ENCODE measurements at regions not wholly inside any gene's neighbourhood (a gene's known extent, or its start where the extent isn't known, plus 50 kb on each side); places are given as distances from the start of the nearest gene placed in this dataset.

GRCh38 chr13:65966991-65967451 lies 1263.1 kb downstream of the PCDH9 start:
- intact Hi-C loops (cut with DNase I): no loop called here
- no peaks in the 10 kb centered on the region for H3K9me3 ChIP-seq
- H3K36me3 ChIP-seq (ENCODE audit: insufficient read depth in 1 of 2, low read depth in 1 of 2): no peaks in the 10 kb centered on the region
- H3K4me3 ChIP-seq: no peak overlapping the region
- no peak for DNase-seq
- WGBS, 3 donors: 59 to 76% (median 72%) methylated on average over 3 of the region's 3 CpGs
- H3K27ac ChIP-seq: no peak overlapping the region
- TF ChIP-seq CTCF (IDR thresholded peaks at IDR 0.05): no peak
- H3K27me3 ChIP-seq (ENCODE audit: insufficient read depth in 3 of 3, low read length in 2 of 3): no peaks in the 10 kb centered on the region
- ATAC-seq: no peak
- H3K4me1 ChIP-seq: no peaks in the 10 kb centered on the region

- no peak for ATAC-seq
- no peak overlapping the region for H3K4me3 ChIP-seq
- H3K4me1 ChIP-seq: no peaks in the 10 kb centered on the region
- TF ChIP-seq CTCF (IDR thresholded peaks at IDR 0.05): no peak
- no peaks in the 10 kb centered on the region for H3K27me3 ChIP-seq (ENCODE audit: insufficient read depth in 3 of 3, low read length in 2 of 3)
- H3K36me3 ChIP-seq (ENCODE audit: insufficient read depth in 1 of 2, low read depth in 1 of 2): no peaks in the 10 kb centered on the region
- intact Hi-C loops (cut with DNase I): no loop called here
- H3K9me3 ChIP-seq: no peaks in the 10 kb centered on the region
- 65 to 73% (median 66%) methylated on average over 2 of the region's 2 CpGs for WGBS, 3 donors
- no peak overlapping the region for H3K27ac ChIP-seq
- no peak for DNase-seq
Observed at GRCh38 chr13:65965501-65965900, 1264.6 kb downstream of the PCDH9 start.

GRCh38 chr13:65964672-65965071 lies 1265.5 kb downstream of the PCDH9 start:
- intact Hi-C loops (cut with DNase I): no loop called here
- WGBS, 3 donors: 85 to 89% (median 89%) methylated on average over 1 of the region's 1 CpG
- no peak for ATAC-seq

GRCh38 chr13:65959305-65959704 lies 1270.8 kb downstream of the PCDH9 start:
- no peak for TF ChIP-seq CTCF (IDR thresholded peaks at IDR 0.05)
- DNase-seq (no peak), ATAC-seq (no peak)
- Histone ChIP-seq H3K4me1 (no peaks in the 10 kb centered on the region), H3K27ac (no peak overlapping the region), H3K36me3 (ENCODE audit: insufficient read depth in 1 of 2, low read depth in 1 of 2) (no peaks in the 10 kb centered on the region), H3K4me3 (no peak overlapping the region), H3K27me3 (ENCODE audit: insufficient read depth in 3 of 3, low read length in 2 of 3) (no peaks in the 10 kb centered on the region), H3K9me3 (peaks cover 7% of the 10 kb centered on the region)
- intact Hi-C loops (cut with DNase I): no loop called here
- WGBS, 3 donors: 86 to 94% (median 93%) methylated on average over 2 of the region's 2 CpGs

More at GRCh38 chr13:65964672-65965071, 1265.5 kb downstream of the PCDH9 start:
- H3K4me1 ChIP-seq: no peaks in the 10 kb centered on the region
- H3K9me3 ChIP-seq: no peaks in the 10 kb centered on the region
- no peak for TF ChIP-seq CTCF (IDR thresholded peaks at IDR 0.05)
- H3K27me3 ChIP-seq (ENCODE audit: insufficient read depth in 3 of 3, low read length in 2 of 3): no peaks in the 10 kb centered on the region
- DNase-seq: no peak
- H3K36me3 ChIP-seq (ENCODE audit: insufficient read depth in 1 of 2, low read depth in 1 of 2): no peaks in the 10 kb centered on the region
- no peak overlapping the region for H3K4me3 ChIP-seq
- H3K27ac ChIP-seq: no peak overlapping the region

- Histone ChIP-seq H3K27me3 (ENCODE audit: insufficient read depth in 3 of 3, low read length in 2 of 3) (no peaks in the 10 kb centered on the region), H3K9me3 (no peaks in the 10 kb centered on the region), H3K4me3 (no peak overlapping the region), H3K4me1 (no peaks in the 10 kb centered on the region), H3K36me3 (ENCODE audit: insufficient read depth in 1 of 2, low read depth in 1 of 2) (no peaks in the 10 kb centered on the region), H3K27ac (no peak overlapping the region)
- intact Hi-C loops (cut with DNase I): no loop called here
- no peak for DNase-seq
- 80 to 98% (median 95%) methylated on average over 4 of the region's 4 CpGs for WGBS, 3 donors
- ATAC-seq: no peak
- no peak for TF ChIP-seq CTCF (IDR thresholded peaks at IDR 0.05)
Observed at GRCh38 chr13:65946387-65946786, 1283.7 kb downstream of the PCDH9 start.

Data from psoas muscle (tissue), 7 donors.